Activated naive CD8-positive, alpha-beta T cell (primary cell): ENCODE measurements at regions not wholly inside any gene's neighbourhood (a gene's known extent, or its start where the extent isn't known, plus 50 kb on each side); places are given as distances from the start of the nearest gene placed in this dataset.
"Not testable (repeated sequence)": the region's sequence is repeated elsewhere in the genome, so short reads cannot be mapped to it uniquely, and the experiment has no call there.

Experiments
- H3K27ac Mint-ChIP-seq: one replicate; pipeline ENCODE4 v1.8.0; 2021; ENCODE audit warnings: mixed read lengths
- H3K27me3 Mint-ChIP-seq: one replicate; pipeline ENCODE4 v1.8.0; 2021; ENCODE audit warnings: mixed read lengths
- H3K36me3 Mint-ChIP-seq: one replicate; pipeline ENCODE4 v1.8.0; 2021; ENCODE audit warnings: mixed read lengths
- H3K4me1 Mint-ChIP-seq: one replicate; pipeline ENCODE4 v1.8.0; 2021; ENCODE audit warnings: low read depth, mixed read lengths
- H3K4me3 Mint-ChIP-seq: one replicate; pipeline ENCODE4 v1.8.0; 2021; ENCODE audit warnings: mild to moderate bottlenecking, mixed read lengths
- H3K9me3 Mint-ChIP-seq: one replicate; pipeline ENCODE4 v1.8.0; 2021; ENCODE audit warnings: low read depth, mixed read lengths

DNA sequence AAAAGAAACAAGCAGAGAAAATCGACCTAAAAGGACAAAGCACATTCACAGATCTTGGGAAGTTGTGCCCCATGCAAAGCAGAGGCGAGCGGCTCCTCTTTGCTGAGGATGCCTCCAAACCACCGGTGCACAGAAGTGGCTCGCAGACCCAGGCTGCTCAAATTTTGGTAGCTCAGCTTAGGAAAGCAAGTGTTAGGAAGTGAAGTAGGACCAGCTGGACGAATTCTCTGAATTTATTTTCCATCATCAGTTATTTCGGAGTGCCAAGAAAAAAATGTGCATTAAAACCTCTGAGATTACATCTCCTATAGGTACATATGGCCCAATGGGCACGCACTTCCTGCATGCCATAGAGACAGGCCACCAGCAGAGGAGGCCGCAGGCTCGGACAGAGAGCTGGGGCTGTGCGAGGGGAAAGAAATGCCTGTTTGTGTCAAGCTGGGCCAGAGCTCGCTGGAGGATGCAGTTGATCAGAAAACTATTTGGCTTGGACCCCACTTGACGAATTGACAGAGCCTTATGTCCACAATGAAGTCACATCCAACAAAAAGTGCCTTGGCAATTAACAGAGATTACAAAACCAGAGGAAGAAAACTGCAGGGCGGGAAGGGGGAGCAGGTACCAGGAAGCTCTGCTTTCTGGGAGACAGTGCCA is 122.3 kb upstream of the LYZL2 start:
- Mint-ChIP-seq H3K27ac (no peak overlapping the region), H3K36me3 (no peaks in the 10 kb centered on the region), H3K4me1 (peaks cover 8% of the 10 kb centered on the region), H3K9me3 (no peaks in the 10 kb centered on the region), H3K4me3 (no peak overlapping the region), H3K27me3 (no peaks in the 10 kb centered on the region)

DNA sequence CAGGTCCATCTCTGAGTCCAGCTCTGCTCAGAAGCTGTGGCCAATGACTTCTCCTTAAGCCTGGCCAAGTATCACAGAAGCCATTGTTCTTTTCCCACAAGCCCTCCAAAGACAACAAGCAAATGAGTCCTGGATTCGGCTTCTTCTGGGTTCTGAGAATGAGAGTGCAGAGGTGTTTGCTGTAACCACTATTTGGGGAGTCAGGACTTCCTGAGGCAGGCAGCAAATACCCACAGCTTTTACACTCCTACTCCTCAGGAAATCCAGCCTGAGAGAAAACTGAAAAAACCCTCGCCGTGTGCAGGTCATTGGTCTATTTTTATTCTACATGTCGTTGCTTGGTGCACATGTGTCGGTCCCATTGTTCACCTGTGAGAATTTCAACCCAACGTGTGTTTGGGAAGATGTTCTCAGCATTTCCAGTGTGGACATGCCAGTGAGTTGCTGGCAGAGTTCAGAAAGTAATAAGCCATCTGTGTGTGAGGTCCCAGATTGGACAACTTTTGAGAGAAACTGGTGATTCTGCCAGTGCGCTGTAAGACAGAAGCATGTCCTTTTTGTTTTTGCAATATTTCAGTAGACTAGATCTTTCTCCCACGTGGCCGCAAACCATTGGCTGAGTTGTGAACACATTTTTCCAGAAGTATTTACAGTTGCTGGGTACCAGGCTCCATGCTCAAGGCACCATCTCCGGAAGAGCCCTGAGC is 121.6 kb upstream of the LYZL2 start:
- no peaks in the 10 kb centered on the region for H3K9me3 Mint-ChIP-seq
- peaks cover 8% of the 10 kb centered on the region for H3K4me1 Mint-ChIP-seq
- H3K27ac Mint-ChIP-seq, result no peak overlapping the region
- no peaks in the 10 kb centered on the region for H3K36me3 Mint-ChIP-seq
- no peak overlapping the region for H3K4me3 Mint-ChIP-seq
- H3K27me3 Mint-ChIP-seq, result no peaks in the 10 kb centered on the region

DNA sequence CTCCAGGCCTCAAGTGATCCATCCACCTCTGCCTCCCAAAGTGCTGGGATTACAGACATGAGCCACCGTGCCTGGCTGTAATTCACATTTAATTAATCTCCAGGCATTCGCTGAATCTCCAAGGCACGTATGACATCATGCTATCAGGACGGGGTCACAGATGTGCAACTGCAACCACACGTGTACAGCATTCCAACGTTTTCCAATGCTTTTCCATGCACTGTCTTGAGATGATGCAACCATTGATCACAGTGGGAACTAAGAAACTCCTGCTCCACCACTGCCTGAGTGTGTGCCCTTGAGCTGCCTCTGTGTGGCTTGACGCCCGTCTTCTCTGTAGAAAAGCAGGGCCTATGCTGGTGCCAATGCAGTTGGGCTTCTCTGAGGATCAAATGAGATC is 119.8 kb upstream of the LYZL2 start:
- H3K27ac Mint-ChIP-seq, result no peak overlapping the region
- H3K4me3 Mint-ChIP-seq, result no peak overlapping the region
- no peaks in the 10 kb centered on the region for H3K27me3 Mint-ChIP-seq
- H3K9me3 Mint-ChIP-seq, result no peaks in the 10 kb centered on the region
- H3K36me3 Mint-ChIP-seq, result no peaks in the 10 kb centered on the region
- H3K4me1 Mint-ChIP-seq, result peaks cover 8% of the 10 kb centered on the region

DNA sequence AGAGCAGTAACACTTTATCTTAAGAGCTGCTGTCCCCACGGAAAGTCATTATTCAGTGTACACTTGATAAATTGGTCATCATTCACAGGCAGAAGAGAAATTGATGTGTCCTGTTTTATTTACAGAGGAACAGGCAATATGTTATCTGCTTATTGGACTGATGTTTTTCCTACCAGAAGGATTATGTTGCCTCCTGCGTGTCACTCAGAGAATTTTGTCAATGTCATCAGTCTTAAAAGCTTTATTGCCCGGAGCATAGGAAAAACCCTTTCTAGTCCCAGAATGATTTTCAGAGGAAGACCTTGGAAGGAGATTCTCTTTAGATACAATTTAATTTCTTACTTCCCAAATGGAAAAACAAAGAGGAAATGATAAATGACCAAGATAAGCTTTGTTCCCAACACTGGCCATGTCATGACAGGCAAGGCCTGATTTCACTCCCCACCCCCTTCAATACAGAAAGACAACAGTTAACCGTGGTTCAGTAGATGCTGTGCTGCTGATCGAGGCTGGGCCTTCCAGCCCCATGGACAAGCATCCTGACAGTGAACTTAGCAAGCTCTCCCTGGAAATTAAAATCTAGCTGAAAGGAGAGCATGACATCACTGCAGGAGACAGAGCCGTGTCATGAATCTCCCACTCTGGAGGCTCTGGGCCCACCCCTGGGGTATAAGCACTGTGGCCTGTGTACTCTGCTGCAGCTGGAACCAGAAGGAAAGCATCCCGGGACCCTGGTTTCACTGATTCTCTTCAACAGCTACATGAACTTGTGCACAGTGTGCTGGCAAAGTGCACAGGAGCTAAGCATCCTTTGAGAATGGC is 118.8 kb upstream of the LYZL2 start:
- H3K36me3 Mint-ChIP-seq, result no peaks in the 10 kb centered on the region
- H3K27me3 Mint-ChIP-seq, result no peaks in the 10 kb centered on the region
- no peak overlapping the region for H3K27ac Mint-ChIP-seq
- peaks cover 8% of the 10 kb centered on the region for H3K4me1 Mint-ChIP-seq
- no peak overlapping the region for H3K4me3 Mint-ChIP-seq
- H3K9me3 Mint-ChIP-seq, result no peaks in the 10 kb centered on the region

DNA sequence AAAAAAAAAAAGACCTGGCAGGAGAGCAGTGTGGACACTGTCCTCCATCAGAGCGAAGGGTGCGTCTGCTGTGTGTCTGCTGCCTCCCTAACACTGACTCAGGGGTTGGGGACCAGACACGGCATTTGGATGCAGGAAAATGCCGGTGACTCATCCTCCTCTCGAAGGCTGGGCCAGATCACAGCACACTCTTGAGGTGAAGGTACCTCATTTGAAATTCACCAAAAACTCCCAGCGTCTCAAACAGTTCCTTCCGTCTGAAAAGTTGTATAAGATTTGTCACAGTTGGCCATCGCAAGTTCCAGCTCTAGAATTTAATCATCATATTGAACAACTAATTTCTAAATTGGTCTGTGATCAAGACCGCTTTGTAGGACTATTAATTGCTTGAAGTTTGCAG is 118.1 kb upstream of the LYZL2 start:
- no peak overlapping the region for H3K27ac Mint-ChIP-seq
- H3K4me1 Mint-ChIP-seq, result peaks cover 8% of the 10 kb centered on the region
- no peaks in the 10 kb centered on the region for H3K27me3 Mint-ChIP-seq
- H3K9me3 Mint-ChIP-seq, result no peaks in the 10 kb centered on the region
- H3K4me3 Mint-ChIP-seq, result no peak overlapping the region
- no peaks in the 10 kb centered on the region for H3K36me3 Mint-ChIP-seq

DNA sequence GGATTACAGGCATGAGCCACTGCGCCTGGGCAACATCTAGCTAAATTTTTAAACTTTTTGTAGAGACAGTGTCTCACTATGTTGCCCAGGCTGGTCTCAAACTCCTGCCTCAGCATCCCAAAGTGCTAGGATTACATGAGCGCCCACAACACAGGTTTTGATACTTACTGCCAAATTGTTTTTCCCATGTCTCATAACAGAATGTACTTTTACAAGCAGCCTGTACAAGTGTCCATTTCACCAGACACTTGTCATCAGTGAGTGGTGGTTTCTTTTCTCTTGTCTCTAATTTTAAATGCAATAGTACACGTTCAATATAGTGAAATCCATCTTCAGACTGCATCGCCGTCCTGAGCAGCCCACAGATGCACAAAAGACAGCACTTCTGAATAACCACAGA is 116.4 kb upstream of the LYZL2 start:
- H3K27ac Mint-ChIP-seq, result no peak overlapping the region
- peaks cover 2% of the 10 kb centered on the region for H3K4me1 Mint-ChIP-seq
- no peaks in the 10 kb centered on the region for H3K27me3 Mint-ChIP-seq
- H3K4me3 Mint-ChIP-seq, result no peak overlapping the region
- H3K9me3 Mint-ChIP-seq, result no peaks in the 10 kb centered on the region
- no peaks in the 10 kb centered on the region for H3K36me3 Mint-ChIP-seq

DNA sequence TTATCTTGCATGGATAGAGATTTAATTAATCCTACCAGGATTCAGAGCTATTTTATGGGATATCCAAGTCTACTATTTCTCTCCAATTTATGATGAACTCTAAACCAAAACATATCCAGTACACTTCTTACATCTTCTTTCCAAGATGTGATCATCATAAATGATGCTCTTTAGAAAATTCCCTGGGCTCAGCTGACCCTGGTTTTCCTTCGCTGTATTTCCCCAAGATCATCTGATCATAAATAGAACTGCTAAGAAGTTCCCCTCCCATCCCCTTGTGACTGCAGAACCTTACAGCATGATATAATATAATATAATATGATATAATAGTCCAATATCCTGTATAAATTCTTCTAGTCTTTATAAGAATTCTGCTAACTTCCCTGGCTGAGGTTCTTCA is 114.6 kb upstream of the LYZL2 start:
- no peaks in the 10 kb centered on the region for H3K4me1 Mint-ChIP-seq
- no peak overlapping the region for H3K27ac Mint-ChIP-seq
- no peaks in the 10 kb centered on the region for H3K36me3 Mint-ChIP-seq
- H3K9me3 Mint-ChIP-seq, result no peaks in the 10 kb centered on the region
- peaks cover 1% of the 10 kb centered on the region for H3K27me3 Mint-ChIP-seq
- H3K4me3 Mint-ChIP-seq, result no peak overlapping the region

DNA sequence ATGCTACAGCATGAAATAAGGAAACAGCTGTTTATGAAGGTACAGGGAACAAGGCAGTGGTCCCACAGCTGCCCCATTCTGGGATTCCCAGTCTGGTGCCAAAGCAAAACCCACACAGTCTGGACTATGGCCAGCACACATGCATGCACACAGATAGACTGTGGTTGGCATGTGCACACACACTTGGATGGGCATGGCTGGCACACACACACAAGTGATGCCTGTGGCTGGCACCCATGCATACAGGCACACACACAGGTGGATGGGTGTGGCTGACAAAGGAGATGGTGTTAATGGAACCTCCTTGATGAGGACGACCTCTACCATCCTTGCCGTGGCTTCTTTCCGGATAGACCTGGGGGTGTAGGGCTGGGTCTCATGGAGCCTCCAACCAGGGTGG is 114.0 kb upstream of the LYZL2 start:
- Mint-ChIP-seq H3K36me3 (no peaks in the 10 kb centered on the region), H3K4me3 (no peak overlapping the region), H3K27me3 (peaks cover 1% of the 10 kb centered on the region), H3K4me1 (no peaks in the 10 kb centered on the region), H3K27ac (no peak overlapping the region), H3K9me3 (no peaks in the 10 kb centered on the region)

DNA sequence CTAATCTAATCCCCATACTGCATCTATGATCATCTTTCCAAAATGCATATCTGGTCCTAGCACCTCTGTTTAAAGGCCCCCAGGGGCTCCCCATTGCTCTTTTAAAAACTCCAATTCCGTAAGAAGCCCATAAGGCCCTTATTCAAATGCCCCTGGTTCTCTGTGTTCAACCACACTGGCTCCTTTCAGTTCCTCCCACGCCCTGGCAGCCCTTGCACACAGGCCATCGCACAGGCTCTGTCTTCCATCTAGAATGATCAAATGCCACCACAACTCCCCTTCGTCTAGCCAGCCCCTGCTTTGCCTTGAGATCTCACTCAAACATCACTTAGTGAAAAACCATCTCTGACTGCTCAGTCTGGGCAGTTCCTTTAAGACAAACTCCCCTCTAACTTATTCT is 112.9 kb upstream of the LYZL2 start:
- H3K9me3 Mint-ChIP-seq, result no peaks in the 10 kb centered on the region

DNA sequence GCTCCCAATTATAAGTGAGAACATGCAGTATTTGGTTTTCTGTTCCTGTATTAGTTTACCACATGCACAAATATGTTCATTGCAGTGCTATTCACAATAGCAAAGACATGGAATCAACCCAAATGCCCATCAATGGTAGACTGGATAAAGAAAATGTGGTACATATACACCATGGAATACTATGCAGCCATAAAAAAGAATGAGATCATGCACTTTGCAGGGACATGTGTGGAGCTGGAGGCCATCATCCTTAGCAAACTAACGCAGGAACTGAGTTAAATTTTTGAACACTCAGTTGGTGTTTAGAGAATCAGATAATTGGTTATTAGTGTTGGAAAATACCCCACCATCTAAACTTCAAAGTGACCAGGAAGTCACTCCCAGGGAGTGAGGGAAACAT is 111.2 kb upstream of the LYZL2 start:
- H3K4me3 Mint-ChIP-seq, H3K27me3 Mint-ChIP-seq, H3K4me1 Mint-ChIP-seq, H3K36me3 Mint-ChIP-seq, H3K9me3 Mint-ChIP-seq, H3K27ac Mint-ChIP-seq: not testable (repeated sequence)

More for the DNA sequence above, 112.9 kb upstream of the LYZL2 start:
- Mint-ChIP-seq H3K27me3 (peaks cover 1% of the 10 kb centered on the region), H3K4me3 (no peak overlapping the region), H3K36me3 (no peaks in the 10 kb centered on the region), H3K4me1 (no peaks in the 10 kb centered on the region), H3K27ac (no peak overlapping the region)

DNA sequence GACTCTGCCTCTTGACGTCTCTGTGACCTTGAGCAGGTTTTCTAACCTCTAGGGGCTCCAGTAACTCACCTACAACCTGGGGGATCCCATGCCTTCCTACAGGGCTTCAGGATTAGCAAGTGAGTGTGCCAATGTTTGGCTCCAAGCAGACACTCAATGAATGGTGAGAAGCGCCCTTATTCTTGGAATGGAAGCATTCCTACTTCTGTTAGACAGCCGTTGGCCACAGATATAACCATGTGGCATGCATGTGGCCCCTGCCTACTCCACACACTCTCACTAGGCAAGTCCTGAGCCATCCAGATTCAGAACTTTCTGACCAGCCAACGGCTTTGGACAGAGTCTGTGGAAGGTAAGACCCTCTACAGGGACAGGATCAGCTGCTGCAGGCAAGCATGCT is 108.9 kb upstream of the LYZL2 start:
- Mint-ChIP-seq H3K4me3 (no peak overlapping the region), H3K36me3 (no peaks in the 10 kb centered on the region), H3K27me3 (peaks cover 4% of the 10 kb centered on the region), H3K4me1 (no peaks in the 10 kb centered on the region), H3K9me3 (no peaks in the 10 kb centered on the region), H3K27ac (no peak overlapping the region)

DNA sequence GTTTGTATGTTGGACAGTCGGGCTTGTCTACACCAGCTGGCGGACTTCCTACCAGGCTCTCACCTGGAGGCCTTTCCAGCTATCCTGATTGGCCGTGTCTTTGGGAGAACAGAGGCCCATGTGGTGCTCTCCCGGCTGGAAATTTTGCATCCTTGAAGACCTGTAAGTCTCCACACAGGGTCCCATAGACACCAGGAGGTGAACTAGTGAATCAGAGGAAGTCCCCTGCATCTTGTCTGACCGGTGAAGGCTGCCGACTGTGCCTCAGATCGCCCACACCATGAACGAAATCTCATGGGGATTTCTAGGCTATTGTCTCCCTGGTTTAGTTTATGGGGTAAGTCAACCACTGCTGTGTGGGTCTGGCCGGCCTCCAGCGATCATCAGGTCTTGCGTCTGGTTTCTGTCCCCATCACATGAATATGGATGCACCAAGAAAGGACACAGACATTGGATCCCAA is 108.4 kb upstream of the LYZL2 start:
- Mint-ChIP-seq H3K4me3 (no peak overlapping the region), H3K9me3 (no peaks in the 10 kb centered on the region), H3K4me1 (no peaks in the 10 kb centered on the region), H3K27ac (no peak overlapping the region), H3K36me3 (no peaks in the 10 kb centered on the region), H3K27me3 (peaks cover 4% of the 10 kb centered on the region)

DNA sequence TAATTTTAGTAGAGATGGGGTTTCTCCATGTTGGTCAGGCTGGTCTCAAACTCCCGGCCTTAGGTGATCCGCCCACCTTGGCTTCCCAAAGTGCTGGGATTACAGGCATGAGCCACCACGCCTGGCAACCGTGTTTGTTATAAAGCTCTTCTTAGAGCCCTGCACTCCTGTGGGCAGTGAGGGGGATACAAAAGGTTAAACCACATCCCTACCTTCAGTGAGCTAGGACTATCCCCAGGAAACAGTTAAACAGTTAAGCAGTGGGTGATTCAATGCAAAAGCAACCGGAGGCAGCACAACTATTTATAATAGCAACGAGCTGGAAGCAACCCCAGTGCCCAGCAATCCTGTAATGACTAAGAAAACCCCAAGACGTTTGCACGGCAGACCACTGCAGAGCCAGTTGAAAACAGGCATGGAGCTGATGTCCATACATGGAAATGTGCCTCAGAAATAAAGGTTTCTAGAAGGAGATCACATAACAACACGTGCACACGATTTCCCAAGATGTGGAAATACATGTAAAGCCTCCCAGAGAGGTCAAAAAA is 107.2 kb upstream of the LYZL2 start:
- H3K27ac Mint-ChIP-seq, result no peak overlapping the region
- no peaks in the 10 kb centered on the region for H3K36me3 Mint-ChIP-seq
- H3K4me1 Mint-ChIP-seq, result no peaks in the 10 kb centered on the region
- peaks cover 4% of the 10 kb centered on the region for H3K27me3 Mint-ChIP-seq
- H3K4me3 Mint-ChIP-seq, result no peak overlapping the region
- no peaks in the 10 kb centered on the region for H3K9me3 Mint-ChIP-seq

DNA sequence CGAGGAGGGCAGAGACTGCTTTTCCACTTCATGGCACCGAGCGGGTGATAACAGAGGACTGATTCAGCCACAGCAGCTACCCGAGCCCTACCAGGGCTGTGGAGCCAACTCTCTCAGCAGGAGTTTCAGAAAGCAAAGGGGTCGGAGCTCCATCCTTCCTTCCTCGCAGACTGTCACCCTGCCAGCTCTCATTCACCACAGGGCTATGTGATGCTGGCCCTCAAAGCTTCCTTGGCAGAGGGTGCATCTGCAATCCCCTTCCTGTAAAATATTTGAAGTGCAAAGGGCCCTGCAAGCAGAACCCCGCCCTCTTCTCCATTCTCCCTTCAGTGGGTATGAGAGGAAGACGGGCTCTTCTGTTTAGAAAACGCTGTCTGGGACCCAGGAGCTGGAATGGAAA is 105.3 kb upstream of the LYZL2 start:
- H3K36me3 Mint-ChIP-seq, result no peaks in the 10 kb centered on the region
- H3K9me3 Mint-ChIP-seq, result no peaks in the 10 kb centered on the region
- peaks cover 3% of the 10 kb centered on the region for H3K27me3 Mint-ChIP-seq
- H3K27ac Mint-ChIP-seq, result no peak overlapping the region
- no peak overlapping the region for H3K4me3 Mint-ChIP-seq
- no peaks in the 10 kb centered on the region for H3K4me1 Mint-ChIP-seq

DNA sequence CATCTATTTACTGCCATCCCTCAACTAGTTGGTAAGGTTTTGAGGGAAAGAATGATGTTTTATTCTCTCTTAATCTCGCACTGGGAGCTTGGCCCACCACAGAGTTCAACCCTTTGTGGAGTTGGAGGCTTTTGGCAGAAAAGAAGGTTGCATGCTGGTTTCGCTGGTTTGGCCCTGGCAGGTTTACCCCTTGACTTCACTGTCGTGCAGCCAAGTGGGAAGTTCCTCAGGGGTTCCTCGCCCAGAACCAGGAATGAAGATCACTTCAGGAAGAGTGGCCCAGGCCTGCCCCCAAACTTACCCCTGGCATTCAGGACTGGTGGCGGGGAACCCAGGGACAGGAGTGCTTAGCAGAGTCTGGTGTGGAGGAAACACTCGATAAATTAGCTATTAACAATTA is 103.1 kb upstream of the LYZL2 start:
- no peak overlapping the region for H3K27ac Mint-ChIP-seq

More for the DNA sequence above, 103.1 kb upstream of the LYZL2 start:
- Mint-ChIP-seq H3K4me1 (no peaks in the 10 kb centered on the region), H3K9me3 (no peaks in the 10 kb centered on the region), H3K27me3 (peaks cover 3% of the 10 kb centered on the region), H3K4me3 (no peak overlapping the region), H3K36me3 (no peaks in the 10 kb centered on the region)
